ENCODE measurements at regions not wholly inside any gene's neighbourhood (a gene's known extent, or its start where the extent isn't known, plus 50 kb on each side); places are given as distances from the start of the nearest gene placed in this dataset.

GRCh38 chr6:106804346-106805335 lies 169.9 kb downstream of the CD24 start:
- TF ChIP-seq CTCF (IDR thresholded peaks at IDR 0.05) (no peak), POLR2A (IDR thresholded peaks at IDR 0.05) (no peak)
